Gastrocnemius medialis (tissue), 4 donors: ENCODE measurements at regions not wholly inside any gene's neighbourhood (a gene's known extent, or its start where the extent isn't known, plus 50 kb on each side); places are given as distances from the start of the nearest gene placed in this dataset.

ENCODE experiments used
- POLR2A ChIP-seq, 2 donors: fragments of 450-650 bp; IDR thresholded peaks; one replicate each; pipeline ENCODE4 v1.6.1; 2017; ENCODE audit warnings: antibody characterized with exemption in 2 of 2, mild to moderate bottlenecking in 2 of 2, moderate library complexity in 2 of 2
- TF ChIP-seq, protein P1 (sequence below), 5 experiments: fragments of 450-650 bp in 3 of 5; fragments of 200-600 bp in 2 of 5; sonication (generic) in 2 of 5; IDR thresholded peaks in 4 of 5; conservative IDR thresholded peaks in 1 of 5; 1 replicate in 4 of 5; 2 replicates in 1 of 5; pipeline ENCODE4 v1.5.1; 2016 to 2019; ENCODE audit warnings: antibody characterized with exemption in 5 of 5, mild to moderate bottlenecking in 3 of 5, moderate library complexity in 3 of 5

DNA sequence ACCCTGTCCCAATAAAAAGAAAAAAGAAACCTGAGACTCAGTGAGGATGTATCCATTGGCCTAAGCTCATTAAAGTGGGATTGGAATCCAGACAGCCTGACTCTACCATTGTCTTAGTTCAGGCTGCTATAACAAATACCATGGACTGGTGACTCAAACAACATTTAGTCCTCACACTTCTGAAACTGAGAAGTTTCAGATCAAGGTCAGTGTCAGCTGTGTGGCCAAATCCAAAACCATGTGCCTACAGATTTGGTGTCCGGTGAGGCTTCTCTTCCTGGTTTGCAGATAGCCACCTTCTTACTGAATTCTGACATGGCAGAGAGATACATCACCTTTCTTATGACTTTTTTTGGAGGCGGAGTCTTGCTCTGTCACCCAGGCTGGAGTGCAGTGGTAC lies 53.3 kb upstream of the KDM8 start:
- TF ChIP-seq POLR2A (IDR thresholded peaks at IDR 0.05), result no peak
- TF ChIP-seq, protein P1, sequence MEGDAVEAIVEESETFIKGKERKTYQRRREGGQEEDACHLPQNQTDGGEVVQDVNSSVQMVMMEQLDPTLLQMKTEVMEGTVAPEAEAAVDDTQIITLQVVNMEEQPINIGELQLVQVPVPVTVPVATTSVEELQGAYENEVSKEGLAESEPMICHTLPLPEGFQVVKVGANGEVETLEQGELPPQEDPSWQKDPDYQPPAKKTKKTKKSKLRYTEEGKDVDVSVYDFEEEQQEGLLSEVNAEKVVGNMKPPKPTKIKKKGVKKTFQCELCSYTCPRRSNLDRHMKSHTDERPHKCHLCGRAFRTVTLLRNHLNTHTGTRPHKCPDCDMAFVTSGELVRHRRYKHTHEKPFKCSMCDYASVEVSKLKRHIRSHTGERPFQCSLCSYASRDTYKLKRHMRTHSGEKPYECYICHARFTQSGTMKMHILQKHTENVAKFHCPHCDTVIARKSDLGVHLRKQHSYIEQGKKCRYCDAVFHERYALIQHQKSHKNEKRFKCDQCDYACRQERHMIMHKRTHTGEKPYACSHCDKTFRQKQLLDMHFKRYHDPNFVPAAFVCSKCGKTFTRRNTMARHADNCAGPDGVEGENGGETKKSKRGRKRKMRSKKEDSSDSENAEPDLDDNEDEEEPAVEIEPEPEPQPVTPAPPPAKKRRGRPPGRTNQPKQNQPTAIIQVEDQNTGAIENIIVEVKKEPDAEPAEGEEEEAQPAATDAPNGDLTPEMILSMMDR (IDR thresholded peaks at IDR 0.05 in 4 of 5, conservative IDR thresholded peaks at IDR 0.05 in 1 of 5), result no peak
